Activated CD4-positive, alpha-beta memory T cell treated with anti-CD3 and anti-CD28 coated beads, Interleukin-2, amount 10 ng/mL, durations not matched to agents 7 days and 5 days (primary cell): ENCODE measurements at regions not wholly inside any gene's neighbourhood (a gene's known extent, or its start where the extent isn't known, plus 50 kb on each side); places are given as distances from the start of the nearest gene placed in this dataset.

ENCODE experiments used
- CTCF ChIA-PET: fragments of 350-600 bp; sonication (Branson Sonifier 250); formaldehyde crosslinking; loops from one replicate; lab custom pipeline; 2021; ENCODE audit warnings: antibody characterized with exemption, inconsistent platforms; lab: Charles Lee
- POLR2A ChIA-PET: fragments of 350-600 bp; sonication (Branson Sonifier 250); formaldehyde crosslinking; loops from one replicate; lab custom pipeline; 2021; ENCODE audit warnings: antibody characterized with exemption; lab: Charles Lee
- DNase-seq: peaks from one replicate; pipeline ENCODE4 v3.0.0-alpha.2; 2020
- H3K27ac Mint-ChIP-seq: one replicate; pipeline ENCODE4 v1.8.0; 2021; ENCODE audit warnings: mild to moderate bottlenecking, mixed read lengths
- H3K27me3 Mint-ChIP-seq: one replicate; pipeline ENCODE4 v1.8.0; 2021; ENCODE audit warnings: mixed read lengths
- H3K36me3 Mint-ChIP-seq: one replicate; pipeline ENCODE4 v1.8.0; 2021; ENCODE audit warnings: low read depth, mixed read lengths
- H3K4me1 Mint-ChIP-seq: one replicate; pipeline ENCODE4 v1.8.0; 2021; ENCODE audit warnings: mixed read lengths
- H3K4me3 Mint-ChIP-seq: one replicate; pipeline ENCODE4 v1.8.0; 2021; ENCODE audit warnings: mild to moderate bottlenecking, mixed read lengths
- H3K9me3 Mint-ChIP-seq: one replicate; pipeline ENCODE4 v1.8.0; 2021; ENCODE audit warnings: mixed read lengths

DNA sequence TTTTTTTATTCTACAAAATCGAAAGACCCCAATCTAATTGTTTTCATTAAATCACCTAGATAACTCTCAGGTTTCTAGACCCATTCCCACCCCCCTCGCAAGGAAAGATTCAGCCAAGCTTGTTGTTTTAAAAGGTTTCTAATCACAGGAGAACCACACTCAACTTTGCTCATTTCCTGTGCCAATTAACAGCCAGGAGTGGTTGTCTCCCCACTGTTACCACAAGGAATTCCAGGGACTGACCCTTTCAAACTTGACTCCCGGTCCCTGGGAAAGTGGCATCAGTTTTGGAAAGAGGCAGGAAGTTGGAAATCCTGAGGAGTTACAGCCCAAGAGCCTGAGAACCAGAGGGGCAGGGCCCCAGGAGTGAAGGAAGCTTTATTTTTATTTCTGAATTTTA lies 561.3 kb upstream of the JAG1 start:
- POLR2A ChIA-PET: no interaction called here
- no peaks in the 10 kb centered on the region for H3K9me3 Mint-ChIP-seq
- CTCF ChIA-PET: interaction anchor here (0.6 kb wide), 1 partner anchor 697 kb away, joined by 3 read pairs; no protein-coding TSS in a partner anchor

DNA sequence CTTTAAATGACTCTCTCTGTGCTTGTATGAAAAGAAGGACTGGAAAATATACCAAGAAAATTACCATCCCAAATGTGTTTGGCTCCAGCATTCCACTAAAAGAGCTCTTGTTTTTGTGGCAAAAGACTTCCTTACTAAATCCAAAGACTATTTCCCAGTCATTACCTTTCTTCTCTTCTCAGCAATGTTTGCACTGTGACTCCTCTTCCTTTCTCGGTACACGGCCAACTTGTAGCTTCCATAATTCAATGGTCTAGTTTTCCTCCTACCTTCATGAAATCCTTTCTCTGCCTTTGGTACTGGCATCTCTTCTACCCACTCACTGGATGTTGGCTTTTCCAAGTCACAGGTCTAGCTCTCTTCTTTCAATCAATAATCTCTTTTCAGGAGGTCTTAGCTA lies 568.5 kb upstream of the JAG1 start:
- POLR2A ChIA-PET: no interaction called here

More for the DNA sequence above, 561.3 kb upstream of the JAG1 start:
- Mint-ChIP-seq H3K27me3 (no peaks in the 10 kb centered on the region), H3K4me3 (no peak overlapping the region), H3K36me3 (no peaks in the 10 kb centered on the region), H3K4me1 (no peaks in the 10 kb centered on the region), H3K27ac (no peak overlapping the region)
- no peak for DNase-seq

DNA sequence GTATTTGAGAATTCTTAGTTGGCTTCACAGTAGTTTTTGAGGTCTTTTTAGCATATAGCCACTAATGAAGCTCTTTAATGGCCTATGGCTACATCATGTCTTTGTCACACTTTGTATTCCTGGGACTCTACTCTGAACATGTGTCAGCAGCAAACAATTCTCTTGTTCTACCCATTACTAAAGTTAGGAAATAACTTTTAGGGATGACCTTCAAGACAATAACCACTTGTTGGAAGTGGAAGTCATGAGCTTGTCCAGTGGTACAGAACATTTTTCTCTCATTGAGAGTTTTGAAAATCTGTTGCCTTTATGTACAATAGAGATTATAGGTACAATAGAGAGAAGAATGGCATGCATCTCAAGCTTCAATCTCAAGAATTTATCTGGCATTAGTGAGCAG lies 571.6 kb upstream of the JAG1 start:
- Mint-ChIP-seq H3K36me3 (no peaks in the 10 kb centered on the region), H3K4me3 (no peak overlapping the region), H3K27me3 (no peaks in the 10 kb centered on the region), H3K4me1 (no peaks in the 10 kb centered on the region), H3K27ac (no peak overlapping the region), H3K9me3 (no peaks in the 10 kb centered on the region)
- ChIA-PET POLR2A (no interaction called here), CTCF (no interaction called here)
- DNase-seq: no peak

More for the DNA sequence above, 568.5 kb upstream of the JAG1 start:
- no peak overlapping the region for H3K27ac Mint-ChIP-seq
- H3K4me3 Mint-ChIP-seq: no peak overlapping the region
- H3K27me3 Mint-ChIP-seq: no peaks in the 10 kb centered on the region
- no peaks in the 10 kb centered on the region for H3K4me1 Mint-ChIP-seq
- no peaks in the 10 kb centered on the region for H3K9me3 Mint-ChIP-seq
- no peak for DNase-seq
- CTCF ChIA-PET: no interaction called here
- no peaks in the 10 kb centered on the region for H3K36me3 Mint-ChIP-seq

DNA sequence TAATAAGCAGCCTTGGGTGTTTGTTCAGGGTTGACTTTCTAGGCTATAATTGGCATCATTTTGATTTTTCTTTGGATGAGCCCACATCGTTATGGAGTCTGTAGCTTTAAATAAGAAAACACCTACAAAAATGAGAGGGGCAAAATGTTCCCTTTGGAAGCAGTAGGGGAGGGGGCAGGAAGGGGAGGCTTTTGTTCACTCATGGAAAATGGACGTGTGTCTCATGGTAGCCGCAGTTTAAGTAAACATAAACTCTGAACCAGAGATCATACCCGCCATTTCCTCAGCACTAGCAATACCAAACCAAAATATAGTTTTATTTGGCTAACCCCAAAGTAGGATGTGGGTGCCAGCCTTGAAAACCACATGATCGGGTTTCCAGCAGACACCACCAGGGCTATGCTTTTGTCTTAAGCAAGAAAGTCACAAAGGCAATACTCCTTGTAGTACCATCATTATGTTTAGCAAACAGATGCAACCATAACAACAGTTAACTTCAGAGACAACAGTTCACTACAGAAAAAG lies 572.5 kb upstream of the JAG1 start:
- Mint-ChIP-seq H3K4me3 (no peak overlapping the region), H3K27ac (no peak overlapping the region), H3K27me3 (no peaks in the 10 kb centered on the region), H3K4me1 (no peaks in the 10 kb centered on the region), H3K36me3 (no peaks in the 10 kb centered on the region), H3K9me3 (no peaks in the 10 kb centered on the region)
- no peak for DNase-seq
- CTCF ChIA-PET: no interaction called here
- POLR2A ChIA-PET: no interaction called here

DNA sequence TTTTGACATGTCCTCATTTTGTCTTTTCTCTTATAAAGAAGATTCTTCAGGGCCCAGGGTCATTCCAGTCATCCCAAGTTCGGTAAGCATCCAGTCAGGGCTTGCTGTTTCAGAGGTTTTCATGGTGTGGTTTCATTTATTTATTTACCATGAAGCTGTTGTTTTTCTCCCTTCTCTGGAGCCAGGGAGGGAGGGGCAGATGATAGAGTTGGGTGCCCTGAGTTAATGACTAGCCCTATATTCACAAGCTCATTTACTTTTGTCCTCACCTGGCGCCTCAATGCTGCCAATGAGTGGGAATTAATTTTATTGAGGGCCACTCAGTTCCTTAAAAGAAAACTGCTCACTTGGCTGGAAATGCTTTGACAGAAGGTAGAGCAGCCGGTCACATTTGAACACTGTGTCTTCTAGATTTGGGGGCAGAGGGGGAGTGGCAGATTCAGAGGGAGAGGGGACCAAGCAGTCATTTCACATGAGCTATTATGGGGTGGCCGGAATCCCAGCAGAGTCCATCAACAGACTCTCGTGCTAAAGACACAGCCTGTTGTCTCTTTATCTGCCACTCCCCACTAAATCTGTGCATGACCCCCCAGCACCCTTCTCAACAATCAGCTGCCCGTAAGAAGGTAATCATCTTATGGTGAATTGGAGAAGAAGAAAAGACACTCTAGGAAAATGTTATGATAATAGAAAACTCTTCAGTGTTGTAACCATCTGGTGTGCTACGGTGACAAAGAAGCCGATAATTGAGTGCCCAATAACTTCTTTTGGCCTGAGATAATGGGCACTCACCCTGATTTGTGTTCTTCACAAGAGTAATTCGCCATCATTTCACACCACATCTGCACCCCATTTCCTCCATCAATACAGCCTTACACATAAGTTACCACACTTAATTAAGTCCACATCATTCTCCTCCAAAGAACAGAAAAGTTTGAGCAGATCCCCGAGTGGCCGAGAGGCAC lies 573.5 kb upstream of the JAG1 start:
- Mint-ChIP-seq H3K27ac (no peak overlapping the region), H3K4me3 (no peak overlapping the region), H3K4me1 (no peaks in the 10 kb centered on the region), H3K27me3 (no peaks in the 10 kb centered on the region), H3K9me3 (no peaks in the 10 kb centered on the region), H3K36me3 (no peaks in the 10 kb centered on the region)
- POLR2A ChIA-PET: no interaction called here
- DNase-seq: no peak
- CTCF ChIA-PET: no interaction called here

DNA sequence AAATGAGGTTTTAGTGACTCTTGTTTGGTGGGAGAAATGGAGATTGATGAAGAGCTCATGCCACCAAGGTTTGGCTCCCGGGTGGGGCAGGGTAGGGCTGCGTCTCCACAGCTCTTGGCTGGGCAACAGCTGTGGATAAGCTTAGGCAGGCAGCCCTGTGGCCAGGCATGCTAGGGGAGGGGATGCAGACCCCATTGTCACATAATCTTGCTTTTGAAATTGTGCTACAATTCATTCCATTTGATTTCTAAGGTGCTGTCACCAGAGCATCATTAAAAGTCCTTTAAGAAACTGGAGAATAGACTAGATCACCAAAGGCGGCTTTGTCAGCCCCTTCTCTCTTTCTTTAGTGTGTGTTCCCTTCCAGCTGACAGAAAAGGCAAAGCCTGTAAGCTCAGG lies 574.2 kb upstream of the JAG1 start:
- H3K4me1 Mint-ChIP-seq: no peaks in the 10 kb centered on the region
- no peaks in the 10 kb centered on the region for H3K36me3 Mint-ChIP-seq
- ChIA-PET CTCF (no interaction called here), POLR2A (no interaction called here)
- no peaks in the 10 kb centered on the region for H3K9me3 Mint-ChIP-seq
- no peak overlapping the region for H3K27ac Mint-ChIP-seq
- H3K4me3 Mint-ChIP-seq: no peak overlapping the region
- H3K27me3 Mint-ChIP-seq: no peaks in the 10 kb centered on the region
- DNase-seq: no peak

DNA sequence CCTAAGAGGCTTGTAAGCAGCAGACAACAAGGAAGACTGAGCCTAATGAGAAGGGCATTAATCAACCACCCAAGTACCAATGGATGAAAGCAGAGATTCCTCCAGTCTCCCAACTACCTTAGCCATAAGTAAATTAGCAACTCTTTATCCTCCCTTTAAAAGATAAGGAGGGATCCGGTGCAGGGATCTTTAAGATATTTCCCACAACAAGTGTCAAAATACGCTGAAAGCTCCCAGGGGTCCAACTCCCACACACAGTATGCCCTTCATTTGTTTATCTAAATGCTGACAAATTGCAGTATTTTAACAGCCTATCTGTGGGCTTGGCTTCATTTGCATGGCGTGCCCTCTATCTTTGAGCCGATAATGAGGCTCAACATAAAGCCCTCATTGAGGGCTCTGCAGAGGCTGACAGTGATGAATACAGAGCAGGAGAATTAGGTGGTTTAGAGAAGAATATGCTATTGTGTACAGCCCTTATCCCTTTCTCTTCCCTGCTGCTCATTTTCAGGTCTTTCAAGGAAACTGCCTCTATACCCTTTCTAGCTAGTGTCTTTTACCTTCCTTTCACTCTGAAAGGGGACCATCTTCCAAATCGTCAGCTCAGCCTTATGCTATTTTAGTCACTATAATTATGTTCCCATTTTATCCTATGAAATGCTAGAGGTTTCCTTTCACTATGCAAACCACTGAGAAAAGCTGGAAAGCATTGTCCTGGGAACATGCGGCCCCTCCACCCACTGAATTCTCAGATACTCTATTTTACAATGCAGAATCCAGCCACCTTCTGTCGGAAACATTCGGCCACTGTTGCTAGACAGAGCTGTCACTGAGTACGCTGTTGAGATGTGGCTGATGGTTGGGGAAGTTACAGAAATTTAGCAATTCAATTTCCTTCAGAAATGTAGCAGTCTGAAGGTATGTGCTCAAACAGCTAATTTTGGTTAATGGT lies 575.2 kb upstream of the JAG1 start:
- Mint-ChIP-seq H3K4me1 (no peaks in the 10 kb centered on the region), H3K4me3 (no peak overlapping the region), H3K9me3 (no peaks in the 10 kb centered on the region), H3K36me3 (no peaks in the 10 kb centered on the region), H3K27ac (no peak overlapping the region), H3K27me3 (no peaks in the 10 kb centered on the region)
- ChIA-PET POLR2A (no interaction called here), CTCF (no interaction called here)
- DNase-seq: no peak

DNA sequence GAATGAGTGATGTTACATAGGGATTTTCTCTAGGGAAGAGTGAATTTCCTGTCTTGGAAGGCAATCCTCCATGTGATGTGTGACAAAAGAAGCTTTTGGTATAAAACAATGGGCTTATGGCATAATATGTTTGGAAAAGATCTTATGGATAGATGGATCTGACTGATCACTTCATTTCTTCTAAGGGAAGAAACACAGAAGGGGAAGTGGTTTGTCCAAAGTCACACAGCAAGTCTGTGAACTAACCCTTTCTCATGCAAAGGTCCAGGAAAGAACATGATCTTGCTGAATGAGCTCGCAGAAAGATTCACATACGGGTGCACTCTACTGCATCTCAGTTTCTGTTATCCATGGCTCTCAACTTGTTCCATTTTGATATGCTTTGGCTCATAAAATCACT lies 575.9 kb upstream of the JAG1 start:
- ChIA-PET CTCF (no interaction called here), POLR2A (no interaction called here)
- H3K27me3 Mint-ChIP-seq: no peaks in the 10 kb centered on the region
- no peaks in the 10 kb centered on the region for H3K4me1 Mint-ChIP-seq
- H3K4me3 Mint-ChIP-seq: no peak overlapping the region
- no peaks in the 10 kb centered on the region for H3K36me3 Mint-ChIP-seq
- DNase-seq: no peak
- H3K9me3 Mint-ChIP-seq: no peaks in the 10 kb centered on the region
- H3K27ac Mint-ChIP-seq: no peak overlapping the region

DNA sequence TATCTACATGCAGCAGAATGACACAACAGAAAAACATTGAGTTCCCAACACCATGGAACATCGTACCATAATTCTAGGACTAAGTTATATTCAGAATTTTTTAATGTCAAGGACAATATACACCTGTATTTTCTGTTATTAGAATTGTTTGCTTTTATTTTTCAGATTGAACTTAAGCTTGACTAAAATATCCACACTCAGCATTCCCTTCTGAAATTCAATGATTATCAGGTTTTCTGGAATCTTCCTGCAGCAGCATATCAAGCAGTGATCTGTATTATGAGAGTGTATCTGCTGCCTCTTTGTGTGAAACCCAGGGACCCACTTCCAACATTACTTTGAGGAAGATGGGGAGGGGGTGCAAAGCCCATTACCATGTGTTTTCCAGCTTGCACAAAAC lies 578.6 kb upstream of the JAG1 start:
- Mint-ChIP-seq H3K4me3 (no peak overlapping the region), H3K4me1 (no peaks in the 10 kb centered on the region), H3K27ac (no peak overlapping the region), H3K27me3 (no peaks in the 10 kb centered on the region), H3K9me3 (no peaks in the 10 kb centered on the region), H3K36me3 (no peaks in the 10 kb centered on the region)
- no peak for DNase-seq
- ChIA-PET CTCF (no interaction called here), POLR2A (no interaction called here)

DNA sequence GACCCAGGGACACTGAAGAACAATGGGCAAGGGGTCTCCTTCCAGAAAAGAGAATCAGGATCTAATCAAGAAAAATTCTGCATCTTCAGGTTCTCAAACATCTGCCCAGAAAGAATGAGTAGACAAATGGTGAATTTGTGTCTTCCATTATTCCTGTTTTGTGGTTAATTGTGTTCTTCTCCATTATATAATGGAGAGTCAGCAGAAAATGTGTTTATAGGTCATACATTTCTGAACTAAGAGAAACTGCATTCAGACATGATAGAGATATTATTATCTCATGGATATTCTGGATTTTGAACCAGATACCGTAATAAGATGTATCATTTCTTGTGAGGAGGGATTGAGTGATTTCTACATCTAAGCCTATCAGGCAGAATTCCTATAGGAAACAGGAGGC lies 581.7 kb upstream of the JAG1 start:
- H3K27ac Mint-ChIP-seq: no peak overlapping the region
- no peaks in the 10 kb centered on the region for H3K36me3 Mint-ChIP-seq
- no peaks in the 10 kb centered on the region for H3K27me3 Mint-ChIP-seq
- no peak for DNase-seq
- H3K9me3 Mint-ChIP-seq: no peaks in the 10 kb centered on the region
- H3K4me3 Mint-ChIP-seq: no peak overlapping the region
- POLR2A ChIA-PET: no interaction called here
- H3K4me1 Mint-ChIP-seq: no peaks in the 10 kb centered on the region
- CTCF ChIA-PET: no interaction called here

DNA sequence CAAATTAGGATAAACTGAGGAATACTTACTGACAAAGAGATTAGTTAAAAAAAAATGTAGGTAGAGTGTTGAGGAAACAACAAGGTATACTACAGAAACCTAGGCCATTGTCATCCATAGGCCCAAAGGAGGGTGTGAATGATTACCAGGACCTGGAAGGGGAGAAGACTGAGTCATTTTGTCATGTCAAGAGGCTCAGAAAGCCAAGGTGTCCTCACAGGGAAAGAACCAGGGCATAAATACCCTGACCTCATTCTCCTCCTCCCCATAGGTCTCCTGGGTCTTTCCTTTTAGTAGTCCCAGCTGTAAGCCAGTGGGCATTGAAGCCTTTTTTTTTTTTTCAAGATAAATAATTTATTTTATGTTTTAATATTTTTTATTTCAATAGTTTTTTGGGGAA lies 582.1 kb upstream of the JAG1 start:
- DNase-seq: no peak
- Mint-ChIP-seq H3K4me1 (no peaks in the 10 kb centered on the region), H3K9me3 (no peaks in the 10 kb centered on the region), H3K27ac (no peak overlapping the region), H3K27me3 (no peaks in the 10 kb centered on the region), H3K4me3 (no peak overlapping the region), H3K36me3 (no peaks in the 10 kb centered on the region)
- CTCF ChIA-PET: no interaction called here
- POLR2A ChIA-PET: no interaction called here

DNA sequence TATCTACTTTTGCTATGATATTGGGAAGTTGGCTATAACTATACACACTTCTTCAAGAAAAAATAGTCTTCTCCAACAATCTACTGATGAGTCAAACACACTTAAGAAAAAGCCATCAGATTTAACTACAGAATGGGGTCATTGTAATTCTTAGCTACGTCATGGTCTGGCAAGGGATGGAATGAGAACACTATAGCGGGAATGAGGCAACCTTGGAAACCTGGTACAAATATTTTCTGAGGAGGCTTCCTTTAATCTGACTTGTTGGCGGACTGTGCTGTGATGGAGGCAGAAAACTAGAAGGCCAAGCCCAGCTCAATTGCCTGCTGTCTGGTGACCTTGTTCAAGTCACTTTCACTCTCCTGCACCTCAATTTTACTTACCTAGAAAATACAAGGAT lies 586.8 kb upstream of the JAG1 start:
- Mint-ChIP-seq H3K27ac (no peak overlapping the region), H3K4me3 (no peak overlapping the region), H3K36me3 (no peaks in the 10 kb centered on the region), H3K9me3 (no peaks in the 10 kb centered on the region), H3K4me1 (no peaks in the 10 kb centered on the region), H3K27me3 (no peaks in the 10 kb centered on the region)
- CTCF ChIA-PET: no interaction called here
- DNase-seq: no peak
- POLR2A ChIA-PET: no interaction called here

DNA sequence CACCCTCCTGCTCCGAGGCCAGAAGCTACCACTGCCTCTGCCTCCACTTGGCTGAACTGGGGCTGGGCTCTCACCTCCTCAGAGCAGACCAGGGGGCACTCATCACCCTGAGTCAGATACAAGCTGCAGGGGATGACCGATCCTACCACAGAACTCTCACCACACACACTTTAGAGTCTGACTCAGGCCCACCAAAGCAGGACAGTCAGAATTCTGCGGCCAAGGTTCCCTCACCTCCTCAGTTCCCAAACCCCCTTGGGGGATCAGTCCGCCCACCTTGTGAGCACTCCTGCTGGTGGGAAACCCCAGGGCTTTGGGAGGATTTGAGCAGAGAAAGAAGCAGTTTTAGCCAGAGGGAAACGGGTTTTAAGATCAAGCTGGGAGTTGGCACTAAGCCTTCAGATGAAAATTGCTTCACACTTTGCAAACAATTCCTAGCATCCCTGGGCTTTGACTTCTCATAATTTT lies 587.8 kb upstream of the JAG1 start:
- ChIA-PET POLR2A (no interaction called here), CTCF (no interaction called here)
- Mint-ChIP-seq H3K4me1 (no peaks in the 10 kb centered on the region), H3K4me3 (no peak overlapping the region), H3K27ac (no peak overlapping the region), H3K9me3 (no peaks in the 10 kb centered on the region), H3K36me3 (no peaks in the 10 kb centered on the region), H3K27me3 (no peaks in the 10 kb centered on the region)
- DNase-seq: no peak
